Chondrocyte (in vitro differentiated cells): ENCODE measurements at regions not wholly inside any gene's neighbourhood (a gene's known extent, or its start where the extent isn't known, plus 50 kb on each side); places are given as distances from the start of the nearest gene placed in this dataset.
A peak's percentile ranks its signal among the peaks of the same experiment; 100 is the strongest.
"Not testable (repeated sequence)": the region's sequence is repeated elsewhere in the genome, so short reads cannot be mapped to it uniquely, and the experiment has no call there.

ENCODE experiments used
- DNase-seq: peaks from one replicate; pipeline ENCODE4 v3.0.0; 2021; ENCODE audit warnings: mixed read lengths, low spot score
- H3K27ac Mint-ChIP-seq: one replicate; pipeline ENCODE4 v1.8.0; 2021; ENCODE audit warnings: mild to moderate bottlenecking, moderate library complexity, mixed read lengths; ENCODE audit not compliant: unreplicated experiment
- H3K27me3 Mint-ChIP-seq: 2 replicates; pipeline ENCODE4 v1.8.0; 2021; ENCODE audit warnings: low read depth, mixed read lengths
- H3K36me3 Mint-ChIP-seq: 2 replicates; pipeline ENCODE4 v1.8.0; 2021; ENCODE audit warnings: low read depth, mixed read lengths
- H3K4me1 Mint-ChIP-seq: 2 replicates; pipeline ENCODE4 v1.8.0; 2021; ENCODE audit warnings: low read depth, mild to moderate bottlenecking, mixed read lengths
- H3K4me3 Mint-ChIP-seq: one replicate; pipeline ENCODE4 v1.8.0; 2021; ENCODE audit warnings: mild to moderate bottlenecking, moderate library complexity, mixed read lengths; ENCODE audit not compliant: unreplicated experiment
- H3K9me3 Mint-ChIP-seq: 2 replicates; pipeline ENCODE4 v1.8.0; 2021; ENCODE audit warnings: low read depth, mixed read lengths
- CTCF ChIP-seq: fragments of 200-600 bp; sonication (generic); IDR thresholded peaks from 2 replicates; pipeline ENCODE4 v1.5.0; 2021; ENCODE audit warnings: antibody characterized with exemption, mild to moderate bottlenecking, moderate library complexity

- H3K27ac Mint-ChIP-seq = no peak overlapping the region
- no peak for TF ChIP-seq CTCF
- H3K4me1 Mint-ChIP-seq = peaks cover 4% of the 10 kb centered on the region
- peaks cover 43% of the 10 kb centered on the region for H3K27me3 Mint-ChIP-seq
- DNase-seq = no peak
- no peak overlapping the region for H3K4me3 Mint-ChIP-seq
- peaks cover 1% of the 10 kb centered on the region for H3K36me3 Mint-ChIP-seq
- H3K9me3 Mint-ChIP-seq = no peaks in the 10 kb centered on the region
Measured at GRCh38 chr10:101280511-101280910, 51.2 kb upstream of the LBX1 start.

GRCh38 chr10:101280921-101281320 lies 51.7 kb upstream of the LBX1 start:
- H3K27ac Mint-ChIP-seq, DNase-seq, H3K4me3 Mint-ChIP-seq, H3K9me3 Mint-ChIP-seq, H3K4me1 Mint-ChIP-seq, H3K36me3 Mint-ChIP-seq: not testable (repeated sequence)
- H3K27me3 Mint-ChIP-seq = peaks cover 47% of the 10 kb centered on the region

- H3K9me3 Mint-ChIP-seq = no peaks in the 10 kb centered on the region
- peaks cover 1% of the 10 kb centered on the region for H3K36me3 Mint-ChIP-seq
- no peak for TF ChIP-seq CTCF
- H3K27me3 Mint-ChIP-seq = peaks cover 52% of the 10 kb centered on the region
- H3K27ac Mint-ChIP-seq = no peak overlapping the region
- DNase-seq = no peak
- no peak overlapping the region for H3K4me3 Mint-ChIP-seq
- H3K4me1 Mint-ChIP-seq = peaks cover 4% of the 10 kb centered on the region
Measured at GRCh38 chr10:101282947-101283346, 53.7 kb upstream of the LBX1 start.

GRCh38 chr10:101283762-101284100 lies 54.5 kb upstream of the LBX1 start:
- Mint-ChIP-seq H3K9me3 (no peaks in the 10 kb centered on the region), H3K4me3 (peak overlapping the region; percentile 31), H3K36me3 (peaks cover 1% of the 10 kb centered on the region), H3K27ac (no peak overlapping the region), H3K4me1 (peaks cover 4% of the 10 kb centered on the region), H3K27me3 (peaks cover 54% of the 10 kb centered on the region)
- TF ChIP-seq CTCF = no peak
- no peak for DNase-seq

- Mint-ChIP-seq H3K4me3 (peak overlapping the region; percentile 31), H3K4me1 (peaks cover 4% of the 10 kb centered on the region), H3K27ac (no peak overlapping the region), H3K9me3 (no peaks in the 10 kb centered on the region), H3K36me3 (peaks cover 1% of the 10 kb centered on the region), H3K27me3 (peaks cover 54% of the 10 kb centered on the region)
- DNase-seq = no peak
- TF ChIP-seq CTCF = no peak
Measured at GRCh38 chr10:101284101-101284743, 55.0 kb upstream of the LBX1 start.

GRCh38 chr10:101284744-101285463 lies 55.6 kb upstream of the LBX1 start:
- H3K9me3 Mint-ChIP-seq = no peaks in the 10 kb centered on the region
- no peak for DNase-seq
- H3K4me3 Mint-ChIP-seq = no peak overlapping the region
- H3K27ac Mint-ChIP-seq = no peak overlapping the region
- no peak for TF ChIP-seq CTCF
- peaks cover 4% of the 10 kb centered on the region for H3K4me1 Mint-ChIP-seq
- H3K27me3 Mint-ChIP-seq = peaks cover 59% of the 10 kb centered on the region
- H3K36me3 Mint-ChIP-seq = peaks cover 1% of the 10 kb centered on the region
